Esophagus squamous epithelium (tissue), 4 donors: ENCODE measurements at regions not wholly inside any gene's neighbourhood (a gene's known extent, or its start where the extent isn't known, plus 50 kb on each side); places are given as distances from the start of the nearest gene placed in this dataset.

ENCODE experiments used
- POLR2A ChIP-seq, 4 donors: fragments of 450-650 bp; IDR thresholded peaks; one replicate each; pipeline ENCODE4 v1.6.1; 2017; ENCODE audit warnings: antibody characterized with exemption in 4 of 4, mild to moderate bottlenecking in 4 of 4, moderate library complexity in 3 of 4
- TF ChIP-seq, protein P1 (sequence below), 6 experiments: fragments of 450-650 bp in 4 of 6; fragments of 200-600 bp in 2 of 6; sonication (generic) in 2 of 6; IDR thresholded peaks; one replicate each; pipeline ENCODE4 v1.5.1; 2016 to 2019; ENCODE audit warnings: antibody characterized with exemption in 6 of 6, mild to moderate bottlenecking in 4 of 6, moderate library complexity in 4 of 6

DNA sequence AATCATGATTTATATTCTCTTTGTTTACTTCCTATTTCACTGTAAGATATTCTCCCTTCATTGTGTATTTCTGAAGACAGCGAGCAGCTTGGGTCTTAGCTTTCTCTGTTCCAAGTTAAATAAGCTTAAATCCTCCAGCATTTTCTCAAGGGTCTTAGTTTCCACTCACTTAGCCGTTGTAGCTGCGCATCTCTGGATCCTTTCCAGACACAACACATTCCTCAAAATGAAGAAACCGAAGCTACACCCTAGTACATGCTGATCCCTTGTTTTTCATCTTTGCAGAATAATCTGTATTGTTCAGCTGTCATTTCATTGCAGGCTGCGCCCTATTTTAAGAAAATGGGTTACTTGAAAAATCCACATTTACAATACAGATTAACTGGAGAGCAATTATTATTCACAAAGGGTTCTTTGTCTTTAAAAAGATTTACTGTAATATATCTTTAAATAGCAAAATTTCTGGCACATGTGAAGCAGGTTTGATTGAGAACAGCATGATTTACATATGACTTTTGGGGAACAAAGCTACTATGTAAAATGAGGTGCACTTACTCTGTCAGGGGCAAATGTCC, 375.8 kb downstream of the QKI start:
- TF ChIP-seq, protein P1, sequence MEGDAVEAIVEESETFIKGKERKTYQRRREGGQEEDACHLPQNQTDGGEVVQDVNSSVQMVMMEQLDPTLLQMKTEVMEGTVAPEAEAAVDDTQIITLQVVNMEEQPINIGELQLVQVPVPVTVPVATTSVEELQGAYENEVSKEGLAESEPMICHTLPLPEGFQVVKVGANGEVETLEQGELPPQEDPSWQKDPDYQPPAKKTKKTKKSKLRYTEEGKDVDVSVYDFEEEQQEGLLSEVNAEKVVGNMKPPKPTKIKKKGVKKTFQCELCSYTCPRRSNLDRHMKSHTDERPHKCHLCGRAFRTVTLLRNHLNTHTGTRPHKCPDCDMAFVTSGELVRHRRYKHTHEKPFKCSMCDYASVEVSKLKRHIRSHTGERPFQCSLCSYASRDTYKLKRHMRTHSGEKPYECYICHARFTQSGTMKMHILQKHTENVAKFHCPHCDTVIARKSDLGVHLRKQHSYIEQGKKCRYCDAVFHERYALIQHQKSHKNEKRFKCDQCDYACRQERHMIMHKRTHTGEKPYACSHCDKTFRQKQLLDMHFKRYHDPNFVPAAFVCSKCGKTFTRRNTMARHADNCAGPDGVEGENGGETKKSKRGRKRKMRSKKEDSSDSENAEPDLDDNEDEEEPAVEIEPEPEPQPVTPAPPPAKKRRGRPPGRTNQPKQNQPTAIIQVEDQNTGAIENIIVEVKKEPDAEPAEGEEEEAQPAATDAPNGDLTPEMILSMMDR (IDR thresholded peaks at IDR 0.05), result no peak
- TF ChIP-seq POLR2A (IDR thresholded peaks at IDR 0.05), result no peak
